Stimulated activated naive CD4-positive, alpha-beta T cell treated with Interleukin-2 at 50 U/mL for 16 hours (primary cell): ENCODE measurements at regions not wholly inside any gene's neighbourhood (a gene's known extent, or its start where the extent isn't known, plus 50 kb on each side); places are given as distances from the start of the nearest gene placed in this dataset.

ENCODE experiments used
- DNase-seq: peaks from one replicate; lab custom pipeline; 2025; lab: John Stamatoyannopoulos, UW

DNA sequence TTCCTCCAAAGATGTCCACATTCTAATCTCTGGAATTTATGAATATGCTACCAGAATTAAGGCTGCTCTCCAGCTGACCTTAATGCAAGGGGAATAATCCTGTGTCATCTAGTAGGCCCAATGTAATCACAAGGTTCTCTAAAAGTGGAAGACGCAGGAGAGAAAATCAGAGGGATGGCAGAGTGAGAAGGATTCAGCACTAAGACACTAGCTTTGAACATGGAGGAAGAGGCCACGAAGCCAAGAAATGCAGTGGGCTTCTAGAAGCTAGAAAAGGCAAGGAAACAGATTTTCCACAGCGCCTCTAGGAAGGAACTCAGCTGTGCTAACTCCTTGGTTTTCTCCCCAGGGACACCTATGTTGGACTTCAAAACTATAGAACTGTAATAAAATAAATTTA lies 240.7 kb upstream of the TRAM1L1 start:
- DNase-seq, result no peak

DNA sequence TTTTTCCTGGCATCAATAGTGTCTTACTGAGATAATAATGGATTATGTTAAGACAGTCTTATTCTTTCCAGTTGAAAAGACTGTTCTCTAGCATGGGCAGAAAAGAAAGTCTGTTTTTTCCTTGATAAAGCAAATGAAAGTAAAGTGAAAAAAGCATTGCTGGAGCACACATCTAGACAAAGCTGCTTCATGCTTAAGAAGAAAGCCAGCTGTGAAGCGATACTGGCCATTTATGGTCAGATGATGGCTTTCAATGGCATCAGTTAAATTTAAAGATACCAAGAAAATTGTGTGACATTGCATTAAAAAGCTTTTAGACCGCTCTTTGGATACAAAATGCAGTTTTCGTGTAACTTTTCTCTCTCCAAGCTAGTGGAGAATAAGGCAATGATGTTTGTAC lies 242.1 kb upstream of the TRAM1L1 start:
- DNase-seq, result no peak

DNA sequence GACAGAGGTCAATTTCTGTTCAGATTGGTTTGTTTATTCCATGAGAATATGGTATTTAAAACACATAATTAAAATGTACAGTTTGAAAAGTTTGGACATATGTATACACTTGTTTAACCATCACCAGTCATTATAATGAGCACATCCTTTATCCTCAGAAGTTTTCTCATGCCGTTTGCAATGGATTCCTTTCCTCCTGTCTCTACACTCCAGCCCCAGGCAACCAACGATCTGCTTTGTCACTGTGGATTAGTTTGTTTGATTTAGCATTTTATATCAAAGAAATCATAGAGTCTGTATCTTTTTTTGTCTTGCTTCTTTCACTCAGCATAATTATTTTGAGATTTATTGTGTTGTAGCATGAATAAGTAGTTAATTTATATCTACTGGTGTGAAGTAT lies 243.0 kb upstream of the TRAM1L1 start:
- DNase-seq, result no peak

DNA sequence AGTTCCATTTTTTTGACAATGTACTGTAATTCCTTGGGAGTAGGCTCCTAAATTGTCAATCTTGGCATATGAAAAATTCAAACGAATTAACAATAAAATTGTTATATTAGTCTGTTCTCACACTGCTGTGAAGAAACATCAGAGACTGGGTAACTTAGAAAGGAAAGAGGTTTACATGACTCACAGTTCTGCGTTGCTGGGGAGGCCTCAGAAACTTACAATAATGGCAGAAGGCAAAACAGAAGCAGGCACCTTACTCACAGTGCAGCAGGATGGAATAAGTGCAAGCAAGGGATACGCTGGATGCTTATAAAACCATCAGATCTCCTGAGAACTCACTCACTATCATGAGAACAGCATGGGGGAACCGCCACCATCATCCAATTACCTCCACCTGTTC lies 246.4 kb upstream of the TRAM1L1 start:
- no peak for DNase-seq

DNA sequence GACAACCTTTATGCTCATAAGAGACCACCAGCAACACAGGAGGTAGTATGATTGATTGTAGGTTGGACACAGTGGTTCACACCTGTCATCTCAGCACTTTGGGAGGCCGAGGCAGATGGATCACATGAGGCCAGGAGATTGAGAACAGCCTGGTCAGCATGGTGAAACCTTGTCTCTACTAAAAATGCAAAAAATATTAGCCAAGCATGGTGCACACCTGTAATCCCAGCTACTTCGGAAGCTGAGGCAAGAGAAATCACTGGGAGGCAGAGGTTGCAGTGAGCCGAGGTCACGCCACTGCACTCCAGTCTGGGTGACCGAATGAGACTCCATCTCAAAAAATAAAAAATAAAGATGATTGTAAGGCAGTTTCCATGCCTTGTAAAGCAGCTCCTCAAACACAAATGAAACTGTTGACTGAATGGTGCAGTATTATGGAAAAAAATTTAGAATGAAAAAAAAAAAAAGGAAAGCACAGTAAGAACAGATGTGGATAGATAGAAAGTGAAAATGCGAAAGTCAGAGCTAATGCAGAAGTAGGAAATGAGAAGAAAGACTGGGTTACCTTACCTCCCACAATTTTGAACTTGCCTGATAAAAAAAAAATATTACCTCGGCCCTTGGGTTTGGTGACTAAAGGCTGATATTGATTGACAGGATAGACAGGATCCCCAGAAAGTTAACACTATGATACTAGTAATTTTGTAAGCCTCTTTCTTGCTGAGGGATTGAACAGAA lies 249.2 kb upstream of the TRAM1L1 start:
- no peak for DNase-seq

DNA sequence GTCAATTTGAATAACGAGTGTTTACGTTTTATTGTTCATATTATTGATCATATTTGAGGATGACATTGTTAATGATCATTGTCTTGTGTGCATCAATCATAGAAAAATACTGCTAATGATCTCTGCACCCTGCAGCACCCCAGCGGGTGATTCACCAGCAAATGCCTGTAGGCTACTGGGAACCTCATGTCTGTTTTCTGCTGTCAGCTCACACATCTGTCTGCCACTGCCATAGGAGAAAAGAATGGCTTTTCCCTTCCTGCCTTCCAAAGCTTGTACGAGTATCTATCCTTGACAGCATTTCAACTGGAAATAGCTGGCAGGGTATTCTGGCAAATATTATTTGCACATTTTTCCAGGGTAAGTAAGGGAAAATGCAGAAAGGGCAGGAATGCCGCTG lies 272.1 kb upstream of the TRAM1L1 start:
- no peak for DNase-seq

DNA sequence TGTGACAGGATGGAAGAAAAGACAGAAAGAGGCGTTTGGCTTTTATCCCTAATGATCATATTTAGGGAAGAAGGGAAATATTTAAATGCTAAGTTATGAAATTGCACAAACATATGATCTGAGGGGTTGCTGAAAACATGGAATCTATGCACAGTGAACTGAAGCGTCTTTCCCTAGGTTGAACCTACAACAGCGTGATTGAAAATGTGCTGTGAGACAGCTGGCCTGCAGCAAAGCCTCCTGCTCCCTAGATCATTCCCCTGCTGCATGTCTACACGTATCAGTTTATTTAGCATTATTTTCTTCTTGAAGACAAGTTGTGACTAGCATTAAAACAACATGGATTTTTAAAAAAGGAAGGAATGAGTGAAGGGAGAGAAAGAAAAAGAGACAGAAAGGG lies 272.5 kb upstream of the TRAM1L1 start:
- no peak for DNase-seq

DNA sequence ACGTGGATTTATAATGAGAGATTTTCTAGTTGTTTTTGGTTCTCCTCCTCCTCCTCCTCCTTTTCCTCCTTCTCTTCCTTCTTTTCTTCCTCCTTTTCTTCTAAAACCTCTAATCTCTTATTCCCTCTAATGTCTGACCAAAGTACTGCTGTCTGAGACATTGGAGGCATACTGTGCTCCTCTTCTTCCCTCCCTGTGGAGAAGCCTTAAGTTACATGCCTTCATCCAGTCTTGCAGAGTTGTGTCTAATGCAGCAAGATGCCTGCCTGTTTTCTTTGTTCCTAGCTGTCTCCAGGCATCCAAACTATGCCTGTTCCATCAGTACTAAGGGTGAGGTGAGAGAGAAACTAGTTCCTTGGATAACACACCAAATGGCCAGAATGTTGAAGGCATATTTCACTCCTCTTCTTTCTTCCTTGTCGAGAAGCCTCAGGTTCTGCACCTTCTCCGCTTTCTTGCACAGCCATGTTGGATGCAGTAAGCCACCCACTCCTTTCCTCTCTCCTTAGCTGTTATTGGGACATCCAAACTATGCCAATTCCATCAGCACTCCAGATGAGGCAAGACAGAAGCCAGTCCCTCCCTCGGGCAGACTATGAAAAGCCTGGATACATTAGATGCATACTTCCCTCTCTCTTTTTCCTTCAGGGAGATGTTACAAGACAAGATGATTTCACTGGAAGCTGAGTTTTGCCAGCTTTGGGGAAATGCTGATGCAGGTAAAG lies 285.7 kb upstream of the TRAM1L1 start:
- DNase-seq, result no peak

DNA sequence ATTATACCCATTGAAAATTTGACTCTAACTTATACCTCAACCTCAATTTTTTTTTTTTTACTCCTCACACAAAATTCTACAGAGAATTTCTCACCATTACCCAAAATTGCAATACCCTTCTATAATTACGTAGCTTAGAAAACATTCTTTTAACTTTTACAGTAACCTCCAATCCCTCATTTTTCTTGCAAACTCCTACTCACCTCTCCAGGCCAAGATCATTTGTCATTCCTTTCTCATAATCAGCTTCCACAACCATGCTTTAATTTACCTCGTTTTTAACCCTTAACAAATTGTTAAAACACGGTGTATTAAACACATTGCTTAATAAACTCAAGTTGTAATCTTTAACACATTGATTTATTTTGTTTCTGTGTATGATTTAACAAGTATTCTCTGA lies 289.7 kb upstream of the TRAM1L1 start:
- DNase-seq, result no peak

DNA sequence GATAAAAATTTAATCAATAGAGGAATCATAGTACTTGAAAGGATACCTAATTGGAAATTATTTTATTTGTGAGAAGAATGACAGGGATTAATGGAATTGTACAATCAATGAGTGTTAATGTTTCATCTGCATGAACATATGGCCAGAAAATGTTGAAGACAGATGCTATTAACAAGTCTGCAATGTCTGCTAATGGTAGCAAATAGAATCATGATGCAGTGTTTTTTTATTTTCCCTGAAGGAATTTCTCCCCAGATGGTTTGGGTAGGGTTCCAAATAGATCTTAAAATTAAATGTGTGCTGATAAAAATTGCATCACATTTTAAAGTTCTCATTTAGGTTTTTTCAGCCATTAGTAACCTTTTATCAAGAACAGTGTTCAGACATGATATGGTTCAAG lies 291.3 kb upstream of the TRAM1L1 start:
- DNase-seq, result no peak

DNA sequence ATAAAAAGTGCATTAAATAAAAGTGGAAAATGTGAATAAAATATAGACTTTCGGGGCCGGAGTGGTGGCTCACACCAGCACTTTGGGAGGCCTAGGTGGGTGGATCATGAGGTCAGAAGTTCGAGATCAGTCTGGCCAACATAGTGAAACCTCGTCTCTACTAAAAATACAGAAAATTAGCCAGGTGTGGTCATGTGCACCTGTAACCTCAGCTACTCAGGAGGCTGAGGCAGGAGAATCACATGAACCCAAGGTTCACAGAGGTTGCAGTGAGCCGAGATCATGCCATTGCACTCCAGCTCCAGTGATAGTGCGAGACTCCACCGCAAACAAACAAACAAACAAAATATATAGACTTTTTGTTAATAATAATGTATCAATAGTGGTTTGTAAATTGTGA lies 293.6 kb upstream of the TRAM1L1 start:
- DNase-seq, result no peak

DNA sequence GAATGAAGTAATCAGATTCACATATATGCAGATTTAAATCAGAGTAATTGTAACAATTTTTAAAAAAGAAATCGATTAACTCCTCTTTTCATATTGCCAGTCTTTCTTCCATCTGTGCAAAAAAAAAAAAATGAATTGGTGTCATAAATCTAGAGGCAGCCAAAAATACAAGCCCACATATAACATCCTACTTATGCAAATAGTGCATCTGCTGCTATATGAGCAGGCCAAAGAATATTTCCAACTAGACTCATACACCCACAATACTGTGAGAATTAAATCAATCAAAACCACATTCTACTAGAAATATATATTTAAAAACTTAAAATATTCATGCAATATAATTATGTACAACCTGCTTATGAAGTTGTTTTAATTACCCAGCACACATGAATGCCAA lies 298.1 kb upstream of the TRAM1L1 start:
- DNase-seq, result no peak

DNA sequence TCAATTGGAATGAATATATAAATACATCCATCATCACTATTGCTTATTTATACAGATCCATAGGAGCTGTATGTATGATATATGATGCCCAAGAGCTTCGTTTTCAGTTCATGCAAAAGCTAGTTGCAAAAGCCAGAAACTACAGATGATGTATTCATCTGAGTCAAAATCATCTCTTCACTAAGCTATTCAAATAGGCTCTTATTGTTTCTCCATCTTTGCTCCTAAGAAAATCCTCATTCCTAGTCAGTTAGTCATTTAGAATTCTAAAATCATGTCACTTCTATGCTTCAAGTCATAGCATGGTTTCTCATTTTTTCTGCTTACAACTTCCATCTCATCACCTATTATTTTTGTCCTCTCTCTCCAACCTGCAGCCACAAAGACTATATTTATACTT lies 300.1 kb upstream of the TRAM1L1 start:
- DNase-seq, result no peak

DNA sequence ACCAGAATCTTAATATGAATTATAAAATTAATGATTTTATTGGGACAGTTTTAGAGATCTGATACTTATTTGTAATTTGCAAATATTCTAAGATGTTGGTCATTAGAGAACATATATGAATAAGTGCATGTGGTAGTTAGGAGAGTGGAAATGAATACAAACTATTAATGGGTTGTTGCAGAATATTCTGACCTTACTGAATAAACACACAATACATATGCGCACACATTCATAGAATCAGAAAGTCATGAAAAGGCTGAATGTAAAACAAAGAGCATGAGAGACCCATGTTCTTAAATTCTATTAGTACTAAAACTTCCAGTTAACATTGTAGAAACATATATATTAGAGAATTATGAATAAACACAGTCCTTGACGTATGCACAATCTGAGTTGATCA lies 301.7 kb upstream of the TRAM1L1 start:
- DNase-seq, result no peak

DNA sequence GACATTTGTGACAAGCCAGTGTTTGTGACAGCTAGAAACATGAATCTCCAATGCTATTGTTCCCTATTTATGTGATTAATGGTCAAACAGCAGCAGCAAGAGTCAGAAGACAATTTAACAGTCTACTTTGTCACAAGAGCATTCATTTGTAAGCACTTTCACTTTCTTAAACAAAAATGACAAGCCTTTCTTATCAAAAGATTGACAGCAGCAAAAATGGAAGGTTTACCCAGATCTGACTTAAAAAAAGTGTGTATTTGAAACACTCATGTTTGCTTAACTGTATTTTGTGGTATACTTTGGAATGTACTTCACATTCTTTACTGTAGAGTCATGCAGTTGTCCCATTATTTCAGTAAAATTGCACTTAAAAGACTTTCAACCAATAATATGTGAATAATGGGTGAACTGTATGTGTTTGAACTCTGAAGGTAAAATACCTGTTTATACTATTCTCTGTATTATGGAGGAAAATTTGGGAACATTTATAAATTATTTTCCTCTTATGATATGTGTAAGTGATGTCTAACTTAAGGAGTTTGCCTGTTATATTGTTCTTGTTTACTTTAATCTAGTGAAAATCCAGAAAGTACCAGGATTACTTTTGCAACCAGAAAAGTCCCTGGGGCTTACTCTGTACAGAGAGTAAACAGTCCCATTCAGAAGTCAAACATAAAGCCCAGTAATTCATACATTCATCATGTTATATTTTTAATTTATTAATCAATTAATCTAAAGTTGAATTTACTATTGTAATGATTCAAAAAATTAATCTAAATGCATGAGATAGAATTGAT lies 314.9 kb upstream of the TRAM1L1 start:
- DNase-seq, result no peak

DNA sequence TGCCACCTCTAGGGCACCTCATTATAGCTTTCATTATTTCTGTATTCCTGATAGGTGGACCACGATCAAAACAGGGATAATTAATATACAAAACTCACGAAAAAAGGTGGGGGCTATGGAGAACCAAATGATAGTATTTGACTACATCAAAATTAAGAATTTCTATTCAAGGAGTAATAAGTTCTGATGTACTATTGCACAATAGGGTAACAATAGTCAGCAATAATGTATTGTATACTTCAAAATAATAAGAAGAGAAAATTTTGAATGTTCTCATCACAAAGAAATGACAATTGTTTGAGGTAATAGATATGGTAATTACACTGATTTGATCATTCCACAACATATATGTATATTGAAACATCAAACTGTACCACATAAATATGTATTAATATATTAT lies 327.3 kb upstream of the TRAM1L1 start:
- DNase-seq, result no peak

DNA sequence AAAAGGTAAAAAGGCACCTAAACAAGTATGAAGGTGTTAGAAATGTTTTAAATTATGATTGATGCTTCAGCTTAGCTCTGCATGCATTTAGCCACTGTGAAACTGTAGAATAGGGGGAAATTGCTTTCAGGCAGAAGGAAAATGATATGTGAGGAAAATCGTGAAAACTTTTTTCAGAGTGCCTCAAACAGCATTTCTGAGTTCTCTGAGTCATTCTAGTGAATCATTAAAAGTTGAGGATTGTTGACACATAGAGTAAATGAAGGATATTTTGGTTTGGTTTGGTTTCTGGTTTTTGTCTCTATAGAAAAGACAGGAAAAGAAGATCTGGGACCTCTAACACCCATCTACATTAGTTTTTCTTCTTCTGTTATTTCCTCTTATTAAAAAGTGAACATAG lies 332.5 kb upstream of the TRAM1L1 start:
- no peak for DNase-seq

DNA sequence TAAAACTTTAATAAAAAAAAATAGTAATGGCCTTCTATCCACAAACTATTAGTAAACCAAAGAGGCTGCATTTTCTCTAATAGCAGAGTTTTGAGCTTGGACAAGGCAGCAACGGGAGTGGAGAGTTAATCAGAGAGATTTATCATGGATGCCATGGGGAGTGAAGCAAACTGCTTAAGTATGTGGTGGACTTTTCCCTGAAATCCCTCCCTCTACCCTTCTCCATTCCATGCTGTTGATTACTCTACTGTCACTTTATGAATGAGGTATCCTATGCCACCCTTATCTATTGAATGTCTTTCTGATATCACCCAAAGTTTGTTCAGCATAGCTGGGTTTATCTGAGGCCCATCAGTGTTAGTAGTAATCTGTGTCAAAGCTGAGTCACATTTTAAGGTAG lies 335.6 kb upstream of the TRAM1L1 start:
- no peak for DNase-seq

DNA sequence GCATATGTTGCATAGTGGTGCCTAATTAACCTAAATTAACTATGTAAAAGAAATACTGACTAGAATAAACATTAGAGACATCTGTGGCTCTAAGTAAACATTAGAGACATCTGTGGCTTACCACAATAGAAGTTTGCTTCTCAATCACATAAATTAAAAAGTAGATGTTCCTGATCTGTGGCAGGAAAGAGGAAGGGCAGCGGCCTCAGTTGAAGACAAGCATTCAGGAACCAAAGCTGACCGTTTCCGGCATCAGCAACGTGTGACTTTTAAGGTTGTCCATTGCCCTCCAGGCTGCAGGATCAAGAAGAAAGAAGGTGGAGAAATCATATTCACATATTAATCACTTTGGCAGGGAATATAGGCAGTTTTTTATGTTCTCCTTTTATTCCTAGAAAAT lies 336.3 kb upstream of the TRAM1L1 start:
- DNase-seq, result no peak

DNA sequence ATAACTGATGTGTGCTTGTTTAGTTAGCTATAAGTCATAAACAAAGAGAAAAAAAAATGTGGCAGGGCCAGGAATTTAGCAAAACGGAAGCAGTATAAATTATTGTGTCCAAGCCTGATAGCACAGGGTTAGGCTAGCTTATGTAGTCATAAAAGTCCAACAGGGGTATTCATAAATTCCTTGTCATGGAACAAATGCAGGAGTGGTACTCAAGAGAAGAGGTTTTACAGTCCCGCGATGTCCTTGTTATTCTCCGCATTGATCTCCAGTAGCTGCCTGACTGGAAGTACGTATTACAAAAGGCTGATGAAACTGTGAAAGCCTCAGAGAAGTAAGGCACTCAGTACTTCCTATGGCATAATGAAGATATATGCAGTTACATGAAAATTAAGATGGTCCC lies 336.9 kb upstream of the TRAM1L1 start:
- no peak for DNase-seq

DNA sequence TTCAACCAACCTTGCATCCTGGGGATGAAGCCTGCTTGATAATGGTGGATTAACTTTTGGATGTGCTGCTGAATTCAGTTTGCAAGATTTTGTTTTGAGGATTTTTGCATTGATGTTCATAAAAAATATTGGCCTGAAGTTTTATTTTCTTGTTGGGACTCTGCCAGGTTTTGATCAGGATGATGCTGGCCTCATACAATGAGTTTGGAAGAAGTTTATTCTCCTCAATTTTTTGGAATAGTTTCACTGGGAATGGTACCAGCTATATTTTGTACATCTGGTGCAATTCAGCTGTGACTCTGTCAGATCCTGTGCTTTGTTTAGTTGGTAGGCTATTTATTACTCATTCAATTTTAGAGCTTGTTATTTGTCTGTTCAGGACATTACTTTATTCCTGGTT lies 340.3 kb upstream of the TRAM1L1 start:
- DNase-seq, result no peak

DNA sequence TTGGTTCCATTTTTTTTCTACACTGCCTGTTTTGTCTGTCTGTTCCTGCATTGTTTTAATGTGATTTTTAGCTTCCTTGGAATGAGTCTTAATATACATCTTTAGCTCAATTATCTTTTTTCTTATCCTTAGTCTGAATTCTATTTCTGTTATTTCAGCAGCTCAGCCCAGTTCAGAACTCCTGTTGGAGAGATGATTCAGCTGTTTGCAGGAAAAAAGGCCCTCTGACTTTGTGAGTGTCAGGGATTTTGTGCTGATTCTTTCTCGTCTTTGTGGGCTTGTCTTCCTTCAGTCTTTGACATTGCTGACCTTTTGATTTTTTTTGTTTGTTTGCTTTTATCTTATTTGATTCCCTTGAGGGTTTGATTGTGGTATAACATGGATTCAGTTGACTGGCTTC lies 343.2 kb upstream of the TRAM1L1 start:
- DNase-seq, result no peak

DNA sequence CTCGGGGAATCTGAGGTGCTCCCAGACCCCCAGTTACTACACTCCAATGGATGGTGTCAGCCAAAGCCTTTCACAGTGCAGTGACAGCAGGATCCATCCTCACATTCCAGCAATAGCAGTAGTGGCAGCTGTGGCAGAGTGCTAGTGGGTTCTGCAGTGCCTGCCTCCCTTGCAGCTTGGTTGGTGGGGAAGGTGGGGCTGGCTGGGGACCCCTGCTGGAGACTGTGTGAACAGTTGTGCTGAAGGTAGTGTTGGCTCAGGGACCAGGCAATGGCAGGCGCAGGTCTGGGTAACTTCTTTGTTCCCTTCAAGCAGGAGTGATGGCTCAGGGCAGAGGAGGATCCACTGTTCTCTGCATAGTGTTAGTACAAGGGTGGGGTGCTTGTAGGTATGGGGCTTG lies 343.7 kb upstream of the TRAM1L1 start:
- no peak for DNase-seq
